ENCODE measurements at regions not wholly inside any gene's neighbourhood (a gene's known extent, or its start where the extent isn't known, plus 50 kb on each side); places are given as distances from the start of the nearest gene placed in this dataset.
"Not testable (repeated sequence)": the region's sequence is repeated elsewhere in the genome, so short reads cannot be mapped to it uniquely, and the experiment has no call there.

GRCh38 chr11:38595359-38596016 lies 1997.5 kb upstream of the RAG2 start:
- in situ Hi-C loops (cut with MboI; ENCODE audit: low sequenced_read_pairs): not testable (repeated sequence)

GRCh38 chr11:38594895-38595294 lies 1996.9 kb upstream of the RAG2 start:
- in situ Hi-C loops (cut with MboI; ENCODE audit: low sequenced_read_pairs): no loop called here

- in situ Hi-C loops (cut with MboI; ENCODE audit: low sequenced_read_pairs): no loop called here
These were observed 1995.6 kb upstream of the RAG2 start for GRCh38 chr11:38593649-38594048.

DNA sequence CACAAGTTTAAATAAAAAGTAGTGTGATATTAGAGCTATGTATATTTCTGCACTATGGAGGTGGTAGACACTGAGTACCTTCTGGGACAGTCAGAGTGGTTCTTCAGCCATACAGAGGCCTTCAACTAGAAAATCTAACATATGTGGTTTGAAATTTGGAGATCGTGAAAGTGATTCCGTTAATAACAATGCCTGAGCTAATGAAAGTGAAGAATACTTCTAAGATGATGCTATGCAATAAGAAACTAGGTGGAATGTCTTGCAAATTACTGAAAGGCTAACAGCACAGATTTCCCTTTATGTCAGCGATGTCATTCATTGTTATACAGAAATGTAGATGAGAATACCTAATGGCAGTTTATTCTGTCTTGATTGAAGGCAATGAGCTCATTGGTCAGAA lies 1984.7 kb upstream of the RAG2 start:
- in situ Hi-C loops (cut with MboI; ENCODE audit: low sequenced_read_pairs): no loop called here

GRCh38 chr11:38582151-38582550 lies 1984.1 kb upstream of the RAG2 start:
- in situ Hi-C loops (cut with MboI; ENCODE audit: low sequenced_read_pairs): no loop called here

DNA sequence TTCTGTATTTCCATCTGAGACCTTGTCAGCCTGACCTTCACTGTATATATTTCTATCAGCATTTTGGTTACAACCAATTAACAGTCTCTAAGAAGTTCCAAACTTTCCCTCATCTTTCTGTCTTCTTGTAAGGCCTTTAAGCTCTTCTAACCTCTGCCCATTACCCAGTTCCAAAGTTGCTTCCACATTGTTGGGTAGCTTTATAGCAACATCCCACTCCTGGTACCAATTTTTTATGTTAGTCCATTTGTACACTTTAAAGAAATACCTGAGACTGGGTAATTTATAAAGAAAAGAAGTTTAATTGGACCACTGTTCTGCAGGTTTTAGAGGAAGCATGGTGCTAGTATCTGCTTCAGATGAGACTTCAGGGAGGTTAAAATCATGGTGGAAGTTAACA lies 1979.7 kb upstream of the RAG2 start:
- in situ Hi-C loops (cut with MboI; ENCODE audit: low sequenced_read_pairs): no loop called here

GRCh38 chr11:38562562-38562961 lies 1964.5 kb upstream of the RAG2 start:
- in situ Hi-C loops (cut with MboI; ENCODE audit: low sequenced_read_pairs): no loop called here

- in situ Hi-C loops (cut with MboI; ENCODE audit: low sequenced_read_pairs): no loop called here
These were observed 1955.1 kb upstream of the RAG2 start for GRCh38 chr11:38553148-38553547.

DNA sequence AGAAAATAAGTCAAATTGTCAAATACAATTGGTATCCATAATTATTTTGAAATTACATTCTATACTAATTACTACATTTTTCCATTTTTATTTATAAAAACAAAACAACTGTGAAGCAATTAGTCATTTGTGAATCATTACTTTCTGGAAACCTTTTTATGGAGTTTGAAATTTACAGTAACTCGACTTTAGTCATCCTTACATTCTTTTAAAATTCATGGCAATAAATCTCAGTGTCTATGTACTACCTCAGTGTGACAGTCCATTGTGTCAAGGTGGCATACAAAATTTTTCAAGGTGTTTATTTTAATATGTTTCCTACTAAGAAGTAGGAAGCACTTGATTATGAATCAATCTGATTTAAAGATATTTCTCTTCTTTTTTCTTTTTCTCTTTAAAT lies 1949.4 kb upstream of the RAG2 start:
- in situ Hi-C loops (cut with MboI; ENCODE audit: low sequenced_read_pairs): no loop called here

DNA sequence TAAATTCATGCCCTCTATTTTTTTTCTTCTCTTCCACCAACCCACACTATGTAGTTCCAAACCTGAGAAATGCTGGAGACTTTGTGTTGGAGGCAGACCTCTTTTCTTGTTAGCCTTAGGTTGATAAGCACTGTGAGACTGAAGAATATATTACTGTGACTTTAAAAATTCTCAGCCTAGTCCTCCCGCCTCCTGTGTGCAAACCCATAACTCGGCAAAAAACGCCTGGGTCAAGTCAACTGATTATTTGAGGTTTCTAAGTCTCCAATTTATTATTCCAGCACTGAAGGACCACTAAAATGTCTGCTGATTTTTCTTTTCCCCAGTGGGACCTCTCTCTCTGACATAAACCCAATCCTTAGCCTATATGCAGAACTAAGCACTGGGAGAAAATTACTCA lies 1946.0 kb upstream of the RAG2 start:
- in situ Hi-C loops (cut with MboI; ENCODE audit: low sequenced_read_pairs): no loop called here

DNA sequence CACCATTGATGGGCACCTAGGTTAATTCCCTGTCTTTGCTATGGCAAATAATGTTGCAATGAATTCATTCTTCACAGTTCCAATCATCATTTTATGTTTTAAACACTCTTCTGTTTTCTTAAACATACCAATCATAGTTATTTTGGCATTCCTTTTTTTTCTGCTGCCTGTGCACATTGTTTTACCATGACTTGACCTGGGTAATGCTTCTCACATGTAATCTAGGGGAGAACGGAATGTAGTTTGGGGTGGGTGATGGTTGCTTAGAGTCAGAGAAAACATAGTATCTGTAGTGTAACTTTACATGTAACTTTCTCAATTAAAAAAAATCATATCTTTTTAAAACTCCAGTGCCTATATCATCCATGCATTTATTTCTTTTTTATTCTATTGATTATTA lies 1945.3 kb upstream of the RAG2 start:
- in situ Hi-C loops (cut with MboI; ENCODE audit: low sequenced_read_pairs): no loop called here

DNA sequence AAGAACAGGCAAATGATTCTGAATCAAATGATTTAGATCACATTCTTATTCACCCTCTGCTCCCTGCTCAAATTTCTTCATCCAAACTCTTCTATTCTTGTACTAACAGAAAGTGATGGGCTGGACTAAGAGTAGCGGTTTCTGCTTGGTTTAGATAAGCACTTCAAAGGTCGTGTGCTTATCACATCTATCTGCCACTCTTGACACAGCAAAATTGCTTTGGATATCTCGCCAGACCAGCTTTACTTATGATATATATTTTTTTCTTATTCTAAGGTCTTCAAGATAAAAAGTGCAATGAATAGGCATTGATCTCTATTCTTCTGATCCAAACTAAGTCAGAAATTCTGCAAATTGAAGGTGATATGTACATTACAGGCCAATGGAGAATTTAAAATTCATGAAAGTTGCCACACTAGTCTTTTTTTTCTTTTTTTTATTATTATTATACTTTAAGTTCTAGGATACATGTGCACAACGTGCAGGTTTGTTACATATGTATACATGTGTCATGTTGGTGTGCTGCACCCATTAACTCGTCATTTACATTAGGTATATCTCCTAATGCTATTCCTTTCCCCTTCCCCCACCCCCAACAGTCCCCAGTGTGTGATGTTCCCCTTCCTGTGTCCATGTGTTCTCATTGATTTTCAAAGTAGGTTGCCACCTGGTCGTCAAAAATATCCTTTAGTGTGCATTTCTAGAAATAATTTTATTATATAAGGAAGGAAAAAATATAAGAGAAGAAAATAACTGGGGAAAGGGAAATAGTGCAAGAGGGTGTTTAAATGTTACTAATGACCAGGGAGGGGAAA lies 1941.0 kb upstream of the RAG2 start:
- in situ Hi-C loops (cut with MboI; ENCODE audit: low sequenced_read_pairs): no loop called here

- in situ Hi-C loops (cut with MboI; ENCODE audit: low sequenced_read_pairs): no loop called here
These were observed 1932.2 kb upstream of the RAG2 start for GRCh38 chr11:38530226-38530625.

DNA sequence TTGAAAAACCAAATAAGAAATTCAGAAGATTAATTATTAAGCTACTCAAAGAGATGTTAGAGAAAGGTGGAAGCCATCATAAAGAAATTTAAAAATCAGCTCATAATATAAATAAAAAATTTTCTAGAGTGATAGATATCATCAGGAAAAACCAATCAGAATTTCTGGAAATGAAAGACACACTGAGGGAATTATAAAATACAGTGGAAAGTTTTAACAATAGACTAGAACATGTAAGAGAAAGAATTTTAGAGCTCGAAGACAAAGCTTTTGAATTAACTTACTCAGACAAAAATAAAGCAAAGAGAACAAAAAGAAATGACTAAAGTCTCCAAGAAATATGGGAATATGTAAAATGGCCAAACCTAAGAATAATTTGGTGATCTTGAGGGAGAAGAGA lies 1926.9 kb upstream of the RAG2 start:
- in situ Hi-C loops (cut with MboI; ENCODE audit: low sequenced_read_pairs): no loop called here

DNA sequence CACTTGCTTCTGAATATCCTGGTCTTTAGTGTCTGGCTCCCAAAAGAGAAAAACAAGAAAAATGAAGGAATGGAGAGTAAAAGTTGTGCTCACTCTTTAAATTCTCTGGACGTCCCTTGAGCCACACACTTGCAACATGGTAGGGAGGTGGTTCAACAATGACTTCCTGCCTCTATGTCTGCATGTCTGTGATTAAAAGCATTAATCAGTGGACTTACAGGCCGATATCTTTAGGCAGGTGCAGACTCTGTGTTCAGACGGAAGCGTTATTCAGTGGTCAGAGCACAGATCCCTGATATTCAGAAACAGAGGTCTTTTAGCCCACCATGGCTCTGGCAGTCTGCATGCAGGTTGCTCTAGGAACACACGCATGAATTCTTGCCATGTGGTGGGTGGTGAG lies 1920.0 kb upstream of the RAG2 start:
- in situ Hi-C loops (cut with MboI; ENCODE audit: low sequenced_read_pairs): no loop called here

- in situ Hi-C loops (cut with MboI; ENCODE audit: low sequenced_read_pairs): not testable (repeated sequence)
These were observed 1914.8 kb upstream of the RAG2 start for GRCh38 chr11:38512830-38513229.

DNA sequence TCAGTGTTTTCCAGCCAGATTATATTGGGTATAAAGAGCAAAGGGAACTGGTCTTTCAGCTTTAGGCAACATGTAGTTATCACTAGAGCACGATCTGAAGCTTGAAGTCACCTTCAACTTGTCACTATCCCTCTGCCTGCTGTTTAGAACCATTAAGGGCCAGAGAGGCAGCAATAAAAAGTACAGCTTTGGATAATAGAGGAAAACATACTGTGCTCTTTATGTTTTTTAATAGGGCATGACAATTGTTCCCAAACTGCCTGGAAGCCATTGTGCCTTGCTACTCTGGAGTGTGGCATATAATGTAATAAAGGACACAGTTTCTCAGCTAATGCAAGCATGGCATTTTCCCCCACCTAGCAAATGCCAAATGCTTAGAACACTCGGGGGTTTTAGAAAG lies 1912.0 kb upstream of the RAG2 start:
- in situ Hi-C loops (cut with MboI; ENCODE audit: low sequenced_read_pairs): no loop called here

DNA sequence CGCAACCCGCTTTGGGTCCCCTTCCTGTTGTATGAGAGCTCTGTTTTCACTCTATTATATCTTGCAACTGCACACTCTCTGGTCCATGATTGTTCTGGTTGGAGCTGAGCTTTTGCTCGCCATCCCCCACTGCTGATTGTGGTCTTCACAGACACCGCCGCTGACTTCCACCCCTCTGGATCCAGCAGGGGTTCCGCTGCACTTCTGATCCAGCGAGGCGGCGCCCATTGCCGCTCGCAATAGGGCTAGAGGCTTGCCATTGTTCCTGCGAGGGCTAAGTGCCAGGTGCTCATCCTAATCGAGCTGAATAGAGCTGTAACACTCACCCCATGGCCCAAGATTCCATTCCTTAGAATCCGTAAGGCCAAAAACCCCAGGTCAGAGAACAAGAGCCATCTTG lies 1905.8 kb upstream of the RAG2 start:
- in situ Hi-C loops (cut with MboI; ENCODE audit: low sequenced_read_pairs): no loop called here

GRCh38 chr11:38498721-38499120 lies 1900.7 kb upstream of the RAG2 start:
- in situ Hi-C loops (cut with MboI; ENCODE audit: low sequenced_read_pairs): no loop called here

GRCh38 chr11:38491986-38492385 lies 1894.0 kb upstream of the RAG2 start:
- in situ Hi-C loops (cut with MboI; ENCODE audit: low sequenced_read_pairs): no loop called here

DNA sequence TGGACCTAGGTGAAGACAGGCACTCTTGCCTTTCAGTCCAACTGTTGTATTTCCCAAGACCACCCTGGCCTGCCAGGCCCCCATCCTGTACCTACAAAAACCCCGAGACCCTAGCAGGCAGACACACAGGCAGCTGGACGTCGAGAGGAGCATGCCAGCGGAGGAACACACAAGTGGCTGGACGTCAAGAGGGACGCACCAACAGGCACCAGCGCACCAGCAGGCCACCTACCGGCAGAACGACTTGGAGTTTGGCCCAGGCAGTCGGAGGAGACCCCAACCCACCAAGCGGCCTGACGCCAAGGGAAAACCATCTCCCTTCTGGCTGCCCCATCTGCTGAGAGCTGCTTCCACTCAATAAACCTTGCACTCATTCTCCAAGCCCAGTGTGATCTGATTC lies 1883.4 kb upstream of the RAG2 start:
- in situ Hi-C loops (cut with MboI; ENCODE audit: low sequenced_read_pairs): no loop called here

GRCh38 chr11:38476808-38477575 lies 1879.0 kb upstream of the RAG2 start:
- in situ Hi-C loops (cut with MboI; ENCODE audit: low sequenced_read_pairs): no loop called here

Data from HL-60/S4 treated with phorbol 12-myristate 13-acetate at 8.2 ng/mL for 4 days and 3 days (cell line).